Activated T-helper 1 cell treated with anti-CD3 and anti-CD28 coated beads, Interleukin-12 subunit alpha, Interleukin-12 subunit beta, Interleukin-2, Interleukin-4 antibody, amounts not matched to agents 30 ng/mL and 10 ng/mL and 1 ng/mL, durations not matched to agents 14 hours and 24 hours and 36 hours (primary cell): ENCODE measurements at regions not wholly inside any gene's neighbourhood (a gene's known extent, or its start where the extent isn't known, plus 50 kb on each side); places are given as distances from the start of the nearest gene placed in this dataset.

Source experiments
- DNase-seq: peaks from one replicate; pipeline ENCODE4 v3.0.0; 2021; ENCODE audit warnings: low spot score
- H3K27ac Mint-ChIP-seq: one replicate; pipeline ENCODE4 v1.8.0; 2021; ENCODE audit warnings: mild to moderate bottlenecking, mixed read lengths
- H3K27me3 Mint-ChIP-seq: one replicate; pipeline ENCODE4 v1.8.0; 2022; ENCODE audit warnings: mild to moderate bottlenecking, moderate library complexity, mixed read lengths; ENCODE audit not compliant: insufficient read depth
- H3K36me3 Mint-ChIP-seq: one replicate; pipeline ENCODE4 v1.8.0; 2021; ENCODE audit warnings: low read depth, mixed read lengths
- H3K4me1 Mint-ChIP-seq: one replicate; pipeline ENCODE4 v1.8.0; 2021; ENCODE audit warnings: low read depth, mixed read lengths
- H3K4me3 Mint-ChIP-seq: one replicate; pipeline ENCODE4 v1.8.0; 2021; ENCODE audit warnings: mild to moderate bottlenecking, moderate library complexity, mixed read lengths
- H3K9me3 Mint-ChIP-seq: one replicate; pipeline ENCODE4 v1.8.0; 2021; ENCODE audit warnings: mixed read lengths
- intact Hi-C: fragments of 100-400 bp; cut with micrococcal nuclease; formaldehyde crosslinking; loops from one replicate; pipeline ENCODE4 v1.15.1; 2024

- peaks cover 20% of the 10 kb centered on the region for H3K27me3 Mint-ChIP-seq
- DNase-seq: no peak
- H3K27ac Mint-ChIP-seq: no peak overlapping the region
- no peak overlapping the region for H3K4me3 Mint-ChIP-seq
- H3K9me3 Mint-ChIP-seq: no peaks in the 10 kb centered on the region
- intact Hi-C loops: no loop called here
- H3K36me3 Mint-ChIP-seq: no peaks in the 10 kb centered on the region
- no peaks in the 10 kb centered on the region for H3K4me1 Mint-ChIP-seq
These were observed 382.2 kb downstream of the FUT8 start for GRCh38 chr14:65794674-65795279.

DNA sequence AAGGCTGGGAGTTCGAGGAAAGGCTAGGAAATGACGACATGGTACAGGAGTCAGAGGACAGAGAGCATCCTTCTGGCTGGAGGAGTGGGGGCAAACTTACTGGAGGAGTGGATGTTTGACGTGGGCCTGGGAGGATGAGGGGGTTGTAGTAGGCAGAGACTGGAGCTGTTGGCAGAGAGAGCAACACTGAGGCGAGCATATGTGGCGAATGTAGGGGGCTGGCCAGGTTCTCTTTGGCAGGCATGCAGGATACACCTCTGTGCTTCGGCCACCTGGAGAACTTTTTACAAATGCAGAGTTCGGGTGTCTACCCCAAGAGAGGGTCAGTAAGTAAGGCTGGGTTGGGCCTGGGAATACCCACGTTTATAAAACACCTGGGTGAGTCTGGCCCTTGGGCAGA is 385.7 kb downstream of the FUT8 start:
- intact Hi-C loops: no loop called here
- no peaks in the 10 kb centered on the region for H3K9me3 Mint-ChIP-seq
- H3K36me3 Mint-ChIP-seq: no peaks in the 10 kb centered on the region
- H3K4me1 Mint-ChIP-seq: no peaks in the 10 kb centered on the region
- peaks cover 30% of the 10 kb centered on the region for H3K27me3 Mint-ChIP-seq
- DNase-seq: no peak
- H3K4me3 Mint-ChIP-seq: no peak overlapping the region
- H3K27ac Mint-ChIP-seq: no peak overlapping the region

DNA sequence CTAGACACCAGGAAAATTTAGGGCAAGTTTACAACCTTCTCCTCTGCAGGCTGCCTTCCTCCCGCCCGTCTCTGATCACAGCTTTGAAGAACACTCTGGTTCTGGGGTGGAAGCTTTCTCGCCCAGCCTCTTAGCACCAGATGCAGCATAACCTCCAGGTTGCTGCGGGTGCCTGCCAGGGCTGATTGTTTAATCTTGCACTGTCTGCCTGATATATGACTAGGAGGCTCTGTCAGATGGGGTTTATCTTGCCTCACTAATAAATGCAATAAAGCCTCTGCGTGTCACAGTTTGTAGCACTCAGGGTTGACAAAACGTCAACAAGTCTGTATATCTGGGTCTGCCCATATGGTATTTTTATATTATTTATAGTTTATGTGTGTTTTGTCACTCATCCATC is 388.2 kb downstream of the FUT8 start:
- H3K4me1 Mint-ChIP-seq: no peaks in the 10 kb centered on the region
- no peak for DNase-seq
- H3K36me3 Mint-ChIP-seq: no peaks in the 10 kb centered on the region
- H3K27ac Mint-ChIP-seq: no peak overlapping the region
- H3K9me3 Mint-ChIP-seq: no peaks in the 10 kb centered on the region
- intact Hi-C loops: no loop called here
- H3K4me3 Mint-ChIP-seq: no peak overlapping the region
- peaks cover 27% of the 10 kb centered on the region for H3K27me3 Mint-ChIP-seq

DNA sequence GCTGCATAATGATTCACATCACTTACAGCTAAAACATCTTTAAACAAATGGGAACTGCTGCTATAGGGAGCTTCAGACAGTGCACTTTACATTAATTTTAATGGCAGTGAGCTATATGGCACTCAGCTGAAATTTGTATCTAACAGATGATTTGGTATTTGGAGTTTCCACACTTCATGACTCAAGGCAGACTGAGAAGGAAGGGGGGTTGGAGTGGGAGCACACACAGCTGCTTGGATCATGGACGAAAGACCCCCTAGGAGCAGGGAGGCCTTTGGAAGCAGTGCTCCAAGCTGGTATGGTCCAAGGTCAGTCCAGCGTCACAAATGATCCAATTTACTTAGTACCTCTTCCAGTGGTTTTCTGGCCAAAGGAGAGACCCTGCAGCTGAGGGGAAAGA is 389.7 kb downstream of the FUT8 start:
- Mint-ChIP-seq H3K27me3 (peaks cover 17% of the 10 kb centered on the region), H3K4me3 (no peak overlapping the region), H3K27ac (no peak overlapping the region), H3K9me3 (no peaks in the 10 kb centered on the region), H3K36me3 (no peaks in the 10 kb centered on the region), H3K4me1 (no peaks in the 10 kb centered on the region)
- intact Hi-C loops: no loop called here
- no peak for DNase-seq

GRCh38 chr14:65803885-65804284 is 391.4 kb downstream of the FUT8 start:
- H3K9me3 Mint-ChIP-seq: no peaks in the 10 kb centered on the region
- H3K27ac Mint-ChIP-seq: no peak overlapping the region
- intact Hi-C loops: no loop called here
- H3K36me3 Mint-ChIP-seq: no peaks in the 10 kb centered on the region
- no peaks in the 10 kb centered on the region for H3K4me1 Mint-ChIP-seq
- H3K27me3 Mint-ChIP-seq: peaks cover 11% of the 10 kb centered on the region
- no peak for DNase-seq
- H3K4me3 Mint-ChIP-seq: no peak overlapping the region

DNA sequence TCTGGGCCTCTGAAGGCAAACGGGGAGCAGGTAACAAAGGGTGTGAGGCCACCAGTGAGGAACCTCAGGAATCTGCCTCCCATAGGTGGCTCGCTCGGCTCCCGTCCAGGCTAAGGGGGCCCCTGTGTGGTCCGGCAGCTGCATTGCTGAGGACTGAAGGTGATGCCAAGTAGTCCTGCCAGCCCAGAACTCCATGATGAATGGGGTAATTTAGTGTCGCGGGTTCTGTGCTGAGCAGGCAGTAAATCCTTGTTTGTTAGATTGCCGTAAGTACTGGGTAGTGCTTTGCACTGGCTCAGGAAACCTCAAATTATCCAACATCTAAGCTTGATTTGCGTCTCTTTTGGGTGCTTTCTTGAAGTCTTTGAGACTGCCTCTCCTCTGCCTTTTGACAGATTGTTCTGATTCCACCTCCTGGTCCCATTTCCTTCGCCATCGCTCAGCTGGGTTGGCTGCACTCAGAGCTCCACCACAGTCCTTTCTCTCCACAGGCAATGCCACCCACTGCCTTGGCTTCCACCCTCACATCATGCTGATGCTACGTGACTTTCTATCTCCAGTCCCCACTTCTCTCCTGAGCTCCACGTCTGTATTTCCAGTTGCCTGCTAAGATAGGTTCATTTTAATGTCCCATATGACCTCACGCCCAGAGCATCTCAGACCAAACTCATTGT is 392.0 kb downstream of the FUT8 start:
- DNase-seq: no peak
- Mint-ChIP-seq H3K36me3 (no peaks in the 10 kb centered on the region), H3K27me3 (peaks cover 11% of the 10 kb centered on the region), H3K27ac (no peak overlapping the region), H3K9me3 (no peaks in the 10 kb centered on the region), H3K4me1 (no peaks in the 10 kb centered on the region), H3K4me3 (no peak overlapping the region)
- intact Hi-C loops: no loop called here

DNA sequence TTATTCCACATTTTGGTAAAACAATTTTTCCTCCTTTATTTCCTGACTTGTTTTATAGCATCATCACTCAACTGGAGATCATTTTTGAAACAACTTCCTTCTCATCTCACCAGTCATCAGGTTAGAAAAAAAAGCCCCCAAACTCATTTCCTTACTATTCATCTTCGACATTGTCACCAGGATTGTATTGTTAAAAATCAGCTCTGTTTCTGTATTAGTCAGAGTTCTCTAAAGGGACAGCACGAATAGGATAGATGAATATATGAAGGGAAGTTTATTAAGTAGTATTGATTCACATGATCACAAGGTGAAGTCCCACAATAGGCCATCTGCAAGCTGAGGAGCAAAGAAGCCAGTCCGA is 392.6 kb downstream of the FUT8 start:
- Mint-ChIP-seq H3K9me3 (peaks cover 4% of the 10 kb centered on the region), H3K27me3 (peaks cover 8% of the 10 kb centered on the region), H3K36me3 (no peaks in the 10 kb centered on the region), H3K27ac (no peak overlapping the region), H3K4me3 (no peak overlapping the region), H3K4me1 (no peaks in the 10 kb centered on the region)
- DNase-seq: no peak
- intact Hi-C loops: no loop called here

GRCh38 chr14:65808390-65808789 is 395.9 kb downstream of the FUT8 start:
- Mint-ChIP-seq H3K36me3 (peaks cover 2% of the 10 kb centered on the region), H3K4me3 (no peak overlapping the region), H3K27me3 (peaks cover 12% of the 10 kb centered on the region), H3K4me1 (no peaks in the 10 kb centered on the region), H3K9me3 (peaks cover 9% of the 10 kb centered on the region), H3K27ac (no peak overlapping the region)
- intact Hi-C loops: no loop called here
- no peak for DNase-seq

- Mint-ChIP-seq H3K27ac (no peak overlapping the region), H3K9me3 (peaks cover 9% of the 10 kb centered on the region), H3K27me3 (peaks cover 14% of the 10 kb centered on the region), H3K4me3 (no peak overlapping the region), H3K4me1 (no peaks in the 10 kb centered on the region), H3K36me3 (peaks cover 2% of the 10 kb centered on the region)
- no peak for DNase-seq
- intact Hi-C loops: no loop called here
These were observed 397.8 kb downstream of the FUT8 start for GRCh38 chr14:65810322-65810721.

DNA sequence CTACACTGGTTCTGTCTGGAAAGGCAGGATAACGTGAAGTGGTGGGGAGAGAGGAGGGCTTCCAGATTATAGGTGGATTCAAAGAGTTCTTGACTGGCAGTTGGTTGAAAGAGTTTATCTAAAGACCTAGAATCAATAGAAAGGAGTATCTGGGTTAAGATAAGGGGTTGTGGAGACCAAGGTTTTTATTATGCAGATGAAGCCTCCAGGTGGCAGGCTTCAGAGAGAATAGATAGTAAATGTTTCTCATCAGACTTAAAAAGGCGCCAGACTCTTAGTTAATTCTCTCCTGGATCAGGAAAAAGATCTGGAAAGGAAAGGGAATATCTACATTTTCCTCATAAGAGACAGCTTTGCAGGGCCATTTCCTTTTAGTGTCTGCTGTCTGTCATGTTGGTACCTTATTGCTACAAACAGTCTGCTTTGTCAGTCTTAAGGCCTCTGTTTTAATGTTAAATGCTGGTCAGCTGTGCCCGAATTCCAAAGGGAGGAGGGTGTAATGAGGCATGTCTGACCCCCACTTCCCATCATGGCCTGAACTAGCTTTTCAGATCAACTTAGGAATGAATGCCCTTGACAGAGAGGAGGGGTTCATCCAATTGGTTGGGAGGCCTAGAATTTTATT is 401.3 kb downstream of the FUT8 start:
- Mint-ChIP-seq H3K36me3 (peaks cover 2% of the 10 kb centered on the region), H3K27me3 (peaks cover 14% of the 10 kb centered on the region), H3K4me1 (no peaks in the 10 kb centered on the region), H3K4me3 (no peak overlapping the region), H3K9me3 (peaks cover 9% of the 10 kb centered on the region), H3K27ac (no peak overlapping the region)
- intact Hi-C loops: no loop called here
- DNase-seq: no peak

GRCh38 chr14:65815127-65815526 is 402.6 kb downstream of the FUT8 start:
- H3K4me1 Mint-ChIP-seq: no peaks in the 10 kb centered on the region
- DNase-seq: no peak
- intact Hi-C loops: no loop called here
- H3K27ac Mint-ChIP-seq: no peak overlapping the region
- peaks cover 14% of the 10 kb centered on the region for H3K27me3 Mint-ChIP-seq
- H3K36me3 Mint-ChIP-seq: peaks cover 2% of the 10 kb centered on the region
- peaks cover 4% of the 10 kb centered on the region for H3K9me3 Mint-ChIP-seq
- no peak overlapping the region for H3K4me3 Mint-ChIP-seq

GRCh38 chr14:65817011-65817410 is 404.5 kb downstream of the FUT8 start:
- H3K27me3 Mint-ChIP-seq: peaks cover 2% of the 10 kb centered on the region
- H3K9me3 Mint-ChIP-seq: no peaks in the 10 kb centered on the region
- no peaks in the 10 kb centered on the region for H3K4me1 Mint-ChIP-seq
- no peaks in the 10 kb centered on the region for H3K36me3 Mint-ChIP-seq
- DNase-seq: no peak
- H3K27ac Mint-ChIP-seq: no peak overlapping the region
- H3K4me3 Mint-ChIP-seq: no peak overlapping the region
- intact Hi-C loops: no loop called here

GRCh38 chr14:65819569-65819968 is 407.0 kb downstream of the FUT8 start:
- H3K27ac Mint-ChIP-seq: no peak overlapping the region
- H3K27me3 Mint-ChIP-seq: no peaks in the 10 kb centered on the region
- peaks cover 3% of the 10 kb centered on the region for H3K4me1 Mint-ChIP-seq
- no peaks in the 10 kb centered on the region for H3K9me3 Mint-ChIP-seq
- H3K36me3 Mint-ChIP-seq: no peaks in the 10 kb centered on the region
- no peak for DNase-seq
- intact Hi-C loops: no loop called here
- no peak overlapping the region for H3K4me3 Mint-ChIP-seq
